Panc1 (cell line): ENCODE measurements at regions not wholly inside any gene's neighbourhood (a gene's known extent, or its start where the extent isn't known, plus 50 kb on each side); places are given as distances from the start of the nearest gene placed in this dataset.

Source experiments
- ATAC-seq: fragments of 200-7000 bp; cut with Tn5 transposase; 2 replicates; pipeline ENCODE4 v1.9.1; 2020; ENCODE audit warnings: mild to moderate bottlenecking, moderate library complexity
- BruUV-seq: library from RNA; stranded (reverse); fragments of 400-500 nt; replicated peaks from 2 replicates; lab custom pipeline; 2021; lab: Mats Ljungman, UMichigan
- CTCF ChIA-PET: fragments of 300-600 bp; sonication (Branson Sonifier 250); formaldehyde crosslinking; loops from one replicate; lab custom pipeline; 2022; ENCODE audit warnings: antibody characterized with exemption; lab: Charles Lee
- POLR2A ChIA-PET: fragments of 300-600 bp; sonication (Branson Sonifier 250); formaldehyde crosslinking; loops from one replicate; lab custom pipeline; 2022; ENCODE audit warnings: antibody characterized with exemption; lab: Charles Lee
- DNase-seq: peaks from one replicate; pipeline ENCODE4 v3.0.0-alpha.2; 2010; ENCODE audit warnings: low read depth, low spot score
- H3K27ac ChIP-seq: 2 replicates; pipeline ENCODE4 v1.5.1; 2011; ENCODE audit warnings: mild to moderate bottlenecking, low read length, inconsistent platforms
- H3K27me3 ChIP-seq: fragments of 200-500 bp; sonication (Bioruptor generic); 2 replicates; pipeline ENCODE4 v1.6.0; 2014; ENCODE audit warnings: low read length, inconsistent platforms; ENCODE audit not compliant: control insufficient read depth, insufficient read depth
- H3K36me3 ChIP-seq: fragments of 200-500 bp; sonication (Bioruptor generic); 2 replicates; pipeline ENCODE4 v1.5.1; 2014; ENCODE audit warnings: inconsistent platforms, mild to moderate bottlenecking, low read length, moderate library complexity; ENCODE audit not compliant: control insufficient read depth, insufficient read depth
- H3K4me1 ChIP-seq: 2 replicates; pipeline ENCODE4 v1.5.1; 2011; ENCODE audit warnings: inconsistent platforms, mild to moderate bottlenecking, low read length, moderate library complexity; ENCODE audit not compliant: control insufficient read depth, insufficient read depth
- H3K4me3 ChIP-seq, 2 experiments: 2 replicates each; pipeline ENCODE4 v1.5.1; 2011 to 2012; ENCODE audit warnings: low read depth in 2 of 2, low read length in 2 of 2, mild to moderate bottlenecking in 2 of 2, inconsistent platforms in 1 of 2, moderate library complexity in 1 of 2
- H3K9me3 ChIP-seq: fragments of 200-500 bp; sonication (Bioruptor generic); 2 replicates; pipeline ENCODE4 v1.5.1; 2014; ENCODE audit warnings: low read depth, mild to moderate bottlenecking, inconsistent platforms, low read length, moderate library complexity; ENCODE audit not compliant: control insufficient read depth, insufficient read depth
- POLR2AphosphoS5 ChIP-seq: IDR thresholded peaks from 2 replicates; pipeline ENCODE4 v1.6.1; 2012; ENCODE audit warnings: mild to moderate bottlenecking, low read depth, low read length, moderate library complexity
- REST ChIP-seq, 2 experiments: IDR thresholded peaks; 2 replicates each; pipeline ENCODE4 v1.6.1; 2011 to 2012; ENCODE audit warnings: low read depth in 2 of 2, control low read depth in 1 of 2, low read length in 1 of 2, mild to moderate bottlenecking in 1 of 2, moderate library complexity in 1 of 2; ENCODE audit not compliant: insufficient read depth in 1 of 2
- SIN3A ChIP-seq: IDR thresholded peaks from 2 replicates; pipeline ENCODE4 v1.6.1; 2012; ENCODE audit warnings: low read depth, mild to moderate bottlenecking, low read length, moderate library complexity, borderline replicate concordance; ENCODE audit not compliant: insufficient read depth
- TCF7L2 ChIP-seq: IDR thresholded peaks from 2 replicates; pipeline ENCODE4 v1.6.1; 2011; ENCODE audit warnings: mild to moderate bottlenecking, low read depth, low read length, inconsistent platforms
- in situ Hi-C: cut with HindIII; loops from 2 replicates; pipeline ENCODE4 v1.10.0; 2016; ENCODE audit warnings: low sequenced_read_pairs, low pct_unique_long_range_greater_than_20kb
- intact Hi-C: fragments of 100-400 bp; cut with micrococcal nuclease; formaldehyde crosslinking; loops from one replicate; pipeline ENCODE4 v1.10.0; 2022; ENCODE audit not compliant: unreplicated experiment
- TF ChIP-seq, protein P1 (sequence below): fragments of 450-650 bp; IDR thresholded peaks from 2 replicates; pipeline ENCODE4 v1.5.1; 2017; ENCODE audit warnings: mild to moderate bottlenecking

GRCh38 chr3:5331567-5332269 is 144.2 kb downstream of the EDEM1 start:
- ChIA-PET CTCF (no interaction called here), POLR2A (no interaction called here)
- Histone ChIP-seq H3K27ac (no peak overlapping the region), H3K4me3 (no peak overlapping the region), H3K9me3 (no peaks in the 10 kb centered on the region), H3K4me1 (no peaks in the 10 kb centered on the region), H3K36me3 (no peaks in the 10 kb centered on the region), H3K27me3 (no peaks in the 10 kb centered on the region)
- intact Hi-C loops (no loop called here), in situ Hi-C loops (no loop called here)
- no TSS peak for BruUV-seq
- DNase-seq (no peak), ATAC-seq (no peak)
- no peak for TF ChIP-seq SIN3A
- no peak for TF ChIP-seq TCF7L2
- TF ChIP-seq, protein P1, sequence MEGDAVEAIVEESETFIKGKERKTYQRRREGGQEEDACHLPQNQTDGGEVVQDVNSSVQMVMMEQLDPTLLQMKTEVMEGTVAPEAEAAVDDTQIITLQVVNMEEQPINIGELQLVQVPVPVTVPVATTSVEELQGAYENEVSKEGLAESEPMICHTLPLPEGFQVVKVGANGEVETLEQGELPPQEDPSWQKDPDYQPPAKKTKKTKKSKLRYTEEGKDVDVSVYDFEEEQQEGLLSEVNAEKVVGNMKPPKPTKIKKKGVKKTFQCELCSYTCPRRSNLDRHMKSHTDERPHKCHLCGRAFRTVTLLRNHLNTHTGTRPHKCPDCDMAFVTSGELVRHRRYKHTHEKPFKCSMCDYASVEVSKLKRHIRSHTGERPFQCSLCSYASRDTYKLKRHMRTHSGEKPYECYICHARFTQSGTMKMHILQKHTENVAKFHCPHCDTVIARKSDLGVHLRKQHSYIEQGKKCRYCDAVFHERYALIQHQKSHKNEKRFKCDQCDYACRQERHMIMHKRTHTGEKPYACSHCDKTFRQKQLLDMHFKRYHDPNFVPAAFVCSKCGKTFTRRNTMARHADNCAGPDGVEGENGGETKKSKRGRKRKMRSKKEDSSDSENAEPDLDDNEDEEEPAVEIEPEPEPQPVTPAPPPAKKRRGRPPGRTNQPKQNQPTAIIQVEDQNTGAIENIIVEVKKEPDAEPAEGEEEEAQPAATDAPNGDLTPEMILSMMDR: no peak
- no peak for TF ChIP-seq REST (IDR thresholded peaks at IDR 0.05; ENCODE audit: insufficient read depth in 1 of 2, low read depth in 2 of 2, low read length in 1 of 2)
- no peak for TF ChIP-seq POLR2AphosphoS5

GRCh38 chr3:5332270-5332956 is 144.9 kb downstream of the EDEM1 start:
- H3K4me1 ChIP-seq: no peaks in the 10 kb centered on the region
- POLR2A ChIA-PET: no interaction called here
- no peaks in the 10 kb centered on the region for H3K36me3 ChIP-seq
- no peak overlapping the region for H3K27ac ChIP-seq
- DNase-seq: no peak
- CTCF ChIA-PET: no interaction called here
- ATAC-seq: no peak
- BruUV-seq: no TSS peak
- in situ Hi-C loops: no loop called here
- TF ChIP-seq POLR2AphosphoS5 (no peak), TCF7L2 (no peak), SIN3A (no peak), REST (IDR thresholded peaks at IDR 0.05; ENCODE audit: insufficient read depth in 1 of 2, low read depth in 2 of 2, low read length in 1 of 2) (no peak)
- TF ChIP-seq, protein P1: no peak
- H3K9me3 ChIP-seq: no peaks in the 10 kb centered on the region
- no peak overlapping the region for H3K4me3 ChIP-seq
- intact Hi-C loops: no loop called here
- H3K27me3 ChIP-seq: no peaks in the 10 kb centered on the region
